ENCODE measurements at regions not wholly inside any gene's neighbourhood (a gene's known extent, or its start where the extent isn't known, plus 50 kb on each side); places are given as distances from the start of the nearest gene placed in this dataset.
"Not testable (repeated sequence)": the region's sequence is repeated elsewhere in the genome, so short reads cannot be mapped to it uniquely, and the experiment has no call there.

GRCh38 chr17:12195418-12195817, 174.7 kb downstream of the MAP2K4 start:
- no peaks in the 10 kb centered on the region for H3K4me1 ChIP-seq (ENCODE audit: insufficient read depth, low read length)
- H3K27me3 ChIP-seq (ENCODE audit: insufficient read depth, low read length), result no peaks in the 10 kb centered on the region
- no peak overlapping the region for H3K9ac ChIP-seq (ENCODE audit: low read depth, low read length)
- H3K4me3 ChIP-seq (ENCODE audit: low read length), result no peak overlapping the region
- no peak overlapping the region for H3K27ac ChIP-seq (ENCODE audit: low read length)
- H3K9me3 ChIP-seq (ENCODE audit: insufficient read depth, low read depth, low read length), result no peaks in the 10 kb centered on the region
- H3K36me3 ChIP-seq (ENCODE audit: insufficient read depth, low read depth, low read length), result no peaks in the 10 kb centered on the region

- Histone ChIP-seq H3K4me1 (ENCODE audit: insufficient read depth, low read length) (no peaks in the 10 kb centered on the region), H3K27me3 (ENCODE audit: insufficient read depth, low read length) (no peaks in the 10 kb centered on the region), H3K27ac (ENCODE audit: low read length) (no peak overlapping the region), H3K9ac (ENCODE audit: low read depth, low read length) (no peak overlapping the region), H3K4me3 (ENCODE audit: low read length) (no peak overlapping the region), H3K36me3 (ENCODE audit: insufficient read depth, low read depth, low read length) (no peaks in the 10 kb centered on the region), H3K9me3 (ENCODE audit: insufficient read depth, low read depth, low read length) (no peaks in the 10 kb centered on the region)
Observed at GRCh38 chr17:12201294-12201880, 180.7 kb downstream of the MAP2K4 start.

- Histone ChIP-seq H3K27me3 (ENCODE audit: insufficient read depth, low read length) (no peaks in the 10 kb centered on the region), H3K4me3 (ENCODE audit: low read length) (no peak overlapping the region), H3K4me1 (ENCODE audit: insufficient read depth, low read length) (no peaks in the 10 kb centered on the region), H3K9ac (ENCODE audit: low read depth, low read length) (no peak overlapping the region), H3K27ac (ENCODE audit: low read length) (no peak overlapping the region), H3K9me3 (ENCODE audit: insufficient read depth, low read depth, low read length) (no peaks in the 10 kb centered on the region), H3K36me3 (ENCODE audit: insufficient read depth, low read depth, low read length) (no peaks in the 10 kb centered on the region)
Observed at GRCh38 chr17:12209632-12210191, 189.0 kb downstream of the MAP2K4 start.

GRCh38 chr17:12220714-12221439, 200.2 kb downstream of the MAP2K4 start:
- not testable (repeated sequence) for H3K9ac ChIP-seq (ENCODE audit: low read depth, low read length); H3K27me3 ChIP-seq (ENCODE audit: insufficient read depth, low read length); H3K27ac ChIP-seq (ENCODE audit: low read length)

GRCh38 chr17:12222392-12222791, 201.7 kb downstream of the MAP2K4 start:
- H3K4me1 ChIP-seq (ENCODE audit: insufficient read depth, low read length), result peaks cover 8% of the 10 kb centered on the region
- H3K9me3 ChIP-seq (ENCODE audit: insufficient read depth, low read depth, low read length), result no peaks in the 10 kb centered on the region; the same call in 1 of the 2 replicates
- H3K9ac ChIP-seq (ENCODE audit: low read depth, low read length), result no peak overlapping the region
- no peaks in the 10 kb centered on the region for H3K36me3 ChIP-seq (ENCODE audit: insufficient read depth, low read depth, low read length)
- no peaks in the 10 kb centered on the region for H3K27me3 ChIP-seq (ENCODE audit: insufficient read depth, low read length)
- H3K4me3 ChIP-seq (ENCODE audit: low read length), result peak overlapping the region; percentile 35; the same call in 1 of the 2 replicates
- H3K27ac ChIP-seq (ENCODE audit: low read length), result no peak overlapping the region

More at GRCh38 chr17:12220714-12221439, 200.2 kb downstream of the MAP2K4 start:
- H3K9me3 ChIP-seq (ENCODE audit: insufficient read depth, low read depth, low read length); H3K4me3 ChIP-seq (ENCODE audit: low read length); H3K4me1 ChIP-seq (ENCODE audit: insufficient read depth, low read length); H3K36me3 ChIP-seq (ENCODE audit: insufficient read depth, low read depth, low read length): not testable (repeated sequence)

GRCh38 chr17:12227547-12227946, 206.9 kb downstream of the MAP2K4 start:
- H3K4me1 ChIP-seq (ENCODE audit: insufficient read depth, low read length), result peaks cover 1% of the 10 kb centered on the region; the same call in 1 of the 2 replicates
- H3K9ac ChIP-seq (ENCODE audit: low read depth, low read length), result no peak overlapping the region
- no peak overlapping the region for H3K4me3 ChIP-seq (ENCODE audit: low read length)
- no peak overlapping the region for H3K27ac ChIP-seq (ENCODE audit: low read length)
- H3K27me3 ChIP-seq (ENCODE audit: insufficient read depth, low read length), result no peaks in the 10 kb centered on the region
- no peaks in the 10 kb centered on the region for H3K36me3 ChIP-seq (ENCODE audit: insufficient read depth, low read depth, low read length)
- no peaks in the 10 kb centered on the region for H3K9me3 ChIP-seq (ENCODE audit: insufficient read depth, low read depth, low read length)

- H3K4me1 ChIP-seq (ENCODE audit: insufficient read depth, low read length), result no peaks in the 10 kb centered on the region; the same call in 1 of the 2 replicates
- no peak overlapping the region for H3K9ac ChIP-seq (ENCODE audit: low read depth, low read length)
- no peak overlapping the region for H3K27ac ChIP-seq (ENCODE audit: low read length)
- no peaks in the 10 kb centered on the region for H3K36me3 ChIP-seq (ENCODE audit: insufficient read depth, low read depth, low read length)
- H3K4me3 ChIP-seq (ENCODE audit: low read length), result no peak overlapping the region
- no peaks in the 10 kb centered on the region for H3K9me3 ChIP-seq (ENCODE audit: insufficient read depth, low read depth, low read length)
- H3K27me3 ChIP-seq (ENCODE audit: insufficient read depth, low read length), result no peaks in the 10 kb centered on the region
Observed at GRCh38 chr17:12229335-12229734, 208.7 kb downstream of the MAP2K4 start.

GRCh38 chr17:12230481-12231354, 210.0 kb downstream of the MAP2K4 start:
- H3K36me3 ChIP-seq (ENCODE audit: insufficient read depth, low read depth, low read length), result no peaks in the 10 kb centered on the region
- H3K9me3 ChIP-seq (ENCODE audit: insufficient read depth, low read depth, low read length), result no peaks in the 10 kb centered on the region
- no peaks in the 10 kb centered on the region; the same call in 1 of the 2 replicates for H3K4me1 ChIP-seq (ENCODE audit: insufficient read depth, low read length)
- no peak overlapping the region for H3K9ac ChIP-seq (ENCODE audit: low read depth, low read length)
- no peaks in the 10 kb centered on the region for H3K27me3 ChIP-seq (ENCODE audit: insufficient read depth, low read length)
- H3K4me3 ChIP-seq (ENCODE audit: low read length), result no peak overlapping the region
- no peak overlapping the region for H3K27ac ChIP-seq (ENCODE audit: low read length)

- H3K27ac ChIP-seq (ENCODE audit: low read length), result no peak overlapping the region
- no peaks in the 10 kb centered on the region for H3K9me3 ChIP-seq (ENCODE audit: insufficient read depth, low read depth, low read length)
- no peaks in the 10 kb centered on the region for H3K27me3 ChIP-seq (ENCODE audit: insufficient read depth, low read length)
- no peaks in the 10 kb centered on the region for H3K36me3 ChIP-seq (ENCODE audit: insufficient read depth, low read depth, low read length)
- H3K9ac ChIP-seq (ENCODE audit: low read depth, low read length), result no peak overlapping the region
- no peaks in the 10 kb centered on the region; the same call in 1 of the 2 replicates for H3K4me1 ChIP-seq (ENCODE audit: insufficient read depth, low read length)
- no peak overlapping the region for H3K4me3 ChIP-seq (ENCODE audit: low read length)
Observed at GRCh38 chr17:12231355-12231682, 210.6 kb downstream of the MAP2K4 start.

GRCh38 chr17:12239021-12239420, 218.3 kb downstream of the MAP2K4 start:
- H3K9ac ChIP-seq (ENCODE audit: low read depth, low read length); H3K27ac ChIP-seq (ENCODE audit: low read length); H3K36me3 ChIP-seq (ENCODE audit: insufficient read depth, low read depth, low read length); H3K9me3 ChIP-seq (ENCODE audit: insufficient read depth, low read depth, low read length); H3K4me3 ChIP-seq (ENCODE audit: low read length); H3K4me1 ChIP-seq (ENCODE audit: insufficient read depth, low read length); H3K27me3 ChIP-seq (ENCODE audit: insufficient read depth, low read length): not testable (repeated sequence)

- H3K36me3 ChIP-seq (ENCODE audit: insufficient read depth, low read depth, low read length), result no peaks in the 10 kb centered on the region
- H3K4me1 ChIP-seq (ENCODE audit: insufficient read depth, low read length), result no peaks in the 10 kb centered on the region
- H3K9me3 ChIP-seq (ENCODE audit: insufficient read depth, low read depth, low read length), result no peaks in the 10 kb centered on the region
- H3K27me3 ChIP-seq (ENCODE audit: insufficient read depth, low read length), result no peaks in the 10 kb centered on the region
- H3K9ac ChIP-seq (ENCODE audit: low read depth, low read length), result no peak overlapping the region
- H3K27ac ChIP-seq (ENCODE audit: low read length), result no peak overlapping the region
- no peak overlapping the region for H3K4me3 ChIP-seq (ENCODE audit: low read length)
Observed at GRCh38 chr17:12242345-12242954, 221.8 kb downstream of the MAP2K4 start.
